CD14-positive monocyte (primary cell): ENCODE measurements at regions not wholly inside any gene's neighbourhood (a gene's known extent, or its start where the extent isn't known, plus 50 kb on each side); places are given as distances from the start of the nearest gene placed in this dataset.

Source experiments
- DNase-seq, 3 donors: peaks; one replicate each; pipeline ENCODE4 v3.0.0-alpha.2; 2011 to 2022
- H2AFZ ChIP-seq: 2 replicates; pipeline ENCODE4 v1.6.0; 2012; ENCODE audit warnings: mild to moderate bottlenecking, low read depth, low read length, inconsistent platforms; ENCODE audit not compliant: insufficient read depth, poor library complexity, severe bottlenecking
- H3K27ac ChIP-seq, 2 donors: 1 replicate in 1 of 2; 2 replicates in 1 of 2; pipeline ENCODE4 v1.5.1; 2012 to 2013; ENCODE audit warnings: low read length in 2 of 2, control low read depth in 1 of 2, inconsistent platforms in 1 of 2, low read depth in 1 of 2, mild to moderate bottlenecking in 1 of 2
- H3K27me3 ChIP-seq, 2 donors: one replicate each; pipeline versions ENCODE4 v1.6.0 to v1.6.1; 2011 to 2013; ENCODE audit warnings: low read length in 2 of 2; ENCODE audit not compliant: control insufficient read depth in 2 of 2, insufficient read depth in 2 of 2
- H3K36me3 ChIP-seq, 2 donors: replicated peaks in 1 of 2; 1 replicate in 1 of 2; 2 replicates in 1 of 2; pipeline versions ENCODE4 v1.5.1 to v1.6.1; 2012 to 2013; ENCODE audit warnings: low read length in 2 of 2, control low read depth in 1 of 2, inconsistent platforms in 1 of 2, mild to moderate bottlenecking in 1 of 2; ENCODE audit not compliant: insufficient read depth in 2 of 2, control insufficient read depth in 1 of 2
- H3K4me1 ChIP-seq, 2 donors: 1 replicate in 1 of 2; 2 replicates in 1 of 2; pipeline versions ENCODE4 v1.5.1 to v1.6.1; 2012 to 2013; ENCODE audit warnings: low read length in 2 of 2, control low read depth in 1 of 2, inconsistent platforms in 1 of 2, mild to moderate bottlenecking in 1 of 2, moderate library complexity in 1 of 2; ENCODE audit not compliant: insufficient read depth in 2 of 2, control insufficient read depth in 1 of 2
- H3K4me2 ChIP-seq: replicated peaks from 2 replicates; pipeline ENCODE3; 2012; ENCODE audit warnings: low read length, moderate library complexity, mild to moderate bottlenecking; ENCODE audit not compliant: poor library complexity, severe bottlenecking; ENCODE audit errors: extremely low read depth
- H3K4me3 ChIP-seq, 3 experiments: fragments of 200-600 bp in 1 of 3; sonication (generic) in 1 of 3; replicated peaks in 1 of 3; 1 replicate in 2 of 3; 2 replicates in 1 of 3; pipeline ENCODE4 v1.5.1; 2011 to 2013; ENCODE audit warnings: low read length in 3 of 3, mild to moderate bottlenecking in 3 of 3, control low read depth in 2 of 3, low read depth in 2 of 3, inconsistent platforms in 1 of 3, moderate library complexity in 1 of 3
- H3K79me2 ChIP-seq: 2 replicates; pipeline ENCODE4 v1.6.0; 2012; ENCODE audit warnings: mild to moderate bottlenecking, control low read depth, inconsistent platforms, low read length, moderate library complexity; ENCODE audit not compliant: insufficient read depth
- H3K9ac ChIP-seq: 2 replicates; pipeline ENCODE4 v1.6.0; 2017; ENCODE audit warnings: low read length, mild to moderate bottlenecking; ENCODE audit not compliant: insufficient read depth, poor library complexity, severe bottlenecking
- H3K9me3 ChIP-seq, 2 donors: replicated peaks in 1 of 2; 1 replicate in 1 of 2; 2 replicates in 1 of 2; pipeline versions ENCODE4 v1.5.1 to v1.6.1; 2012 to 2013; ENCODE audit warnings: low read length in 2 of 2, control low read depth in 1 of 2; ENCODE audit not compliant: control insufficient read depth in 1 of 2, insufficient read depth in 1 of 2
- H4K20me1 ChIP-seq: 2 replicates; pipeline ENCODE4 v1.6.0; 2012; ENCODE audit warnings: mild to moderate bottlenecking, low read length, control low read depth, moderate library complexity; ENCODE audit not compliant: insufficient read depth
- H3K27ac Mint-ChIP-seq, 7 donors: one replicate each; pipeline ENCODE4 v1.8.0; 2020; ENCODE audit warnings: mild to moderate bottlenecking in 7 of 7, mixed read lengths in 7 of 7, moderate library complexity in 6 of 7, inconsistent platforms in 2 of 7
- H3K27me3 Mint-ChIP-seq, 3 donors: one replicate each; pipeline ENCODE4 v1.8.0; 2021 to 2022; ENCODE audit warnings: low read depth in 3 of 3, mild to moderate bottlenecking in 3 of 3, mixed read lengths in 3 of 3, moderate library complexity in 3 of 3, inconsistent platforms in 1 of 3
- H3K36me3 Mint-ChIP-seq, 2 donors: one replicate each; pipeline ENCODE4 v1.8.0; 2020; ENCODE audit warnings: mixed read lengths in 2 of 2, inconsistent platforms in 1 of 2, mild to moderate bottlenecking in 1 of 2
- H3K4me1 Mint-ChIP-seq: one replicate; pipeline ENCODE4 v1.8.0; 2020; ENCODE audit warnings: mild to moderate bottlenecking, mixed read lengths
- H3K4me3 Mint-ChIP-seq, 2 donors: one replicate each; pipeline ENCODE4 v1.8.0; 2020; ENCODE audit warnings: mild to moderate bottlenecking in 2 of 2, mixed read lengths in 2 of 2, moderate library complexity in 1 of 2
- H3K9me3 Mint-ChIP-seq, 7 donors: one replicate each; pipeline ENCODE4 v1.8.0; 2020 to 2022; ENCODE audit warnings: mixed read lengths in 7 of 7, mild to moderate bottlenecking in 6 of 7, moderate library complexity in 6 of 7, inconsistent platforms in 2 of 7
- CTCF ChIP-seq: fragments of 200-600 bp; IDR thresholded peaks from one replicate; pipeline ENCODE4 v1.8.0; 2022; ENCODE audit warnings: antibody characterized with exemption, mild to moderate bottlenecking
- WGBS: methylation state at CpG from one replicate; pipeline ENCODE4 v1.1.5; 2013; ENCODE audit warnings: missing lambda C conversion rate; ENCODE audit not compliant: insufficient coverage; 5-methylcytosine and 5-hydroxymethylcytosine counted together
- intact Hi-C, 2 donors: fragments of 100-400 bp; cut with micrococcal nuclease; formaldehyde crosslinking; loops; one replicate each; pipeline versions ENCODE4 v1.15.0 to v1.15.1; 2023

GRCh38 chr18:41732356-41732755, 222.7 kb upstream of the PIK3C3 start:
- WGBS: 100% methylated on average over 1 of the region's 2 CpGs
- Mint-ChIP-seq H3K4me3 (no peak overlapping the region), H3K9me3 (no peaks in the 10 kb centered on the region), H3K4me1 (no peaks in the 10 kb centered on the region), H3K36me3 (no peaks in the 10 kb centered on the region), H3K27ac (no peak overlapping the region), H3K27me3 (peaks cover under 1 to 2% (median 1%) of the 10 kb centered on the region in 3 donors)
- no peak for TF ChIP-seq CTCF
- H4K20me1 ChIP-seq: no peaks in the 10 kb centered on the region
- no peak overlapping the region for H3K9ac ChIP-seq
- no peak overlapping the region for H3K4me2 ChIP-seq
- intact Hi-C loops: no loop called here
- no peak for DNase-seq
- no peaks in the 10 kb centered on the region for H3K4me1 ChIP-seq
- no peaks in the 10 kb centered on the region for H3K9me3 ChIP-seq
- no peaks in the 10 kb centered on the region for H3K36me3 ChIP-seq
- H3K4me3 ChIP-seq: no peak overlapping the region
- no peak overlapping the region for H2AFZ ChIP-seq
- no peak overlapping the region for H3K27ac ChIP-seq
- no peaks in the 10 kb centered on the region for H3K79me2 ChIP-seq
- H3K27me3 ChIP-seq: no peaks in the 10 kb centered on the region

DNA sequence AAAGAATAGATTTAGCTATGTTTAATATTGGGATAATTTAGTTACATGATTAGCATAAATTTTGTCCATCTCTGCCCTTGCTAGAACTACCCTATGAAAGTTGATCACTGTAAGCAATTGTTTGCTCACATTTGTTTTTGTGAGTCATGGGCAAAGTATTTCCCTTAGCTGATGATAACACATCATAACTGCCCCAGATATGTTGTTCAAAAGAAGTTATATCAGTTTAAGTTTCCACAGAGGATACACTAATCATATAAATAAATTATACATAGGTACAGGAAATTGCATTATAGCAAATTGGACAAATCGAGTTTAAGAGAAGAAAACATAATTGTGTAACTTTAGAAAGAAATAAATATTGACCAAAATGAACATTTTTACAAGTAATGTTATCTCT, 223.2 kb upstream of the PIK3C3 start:
- Histone ChIP-seq H3K27ac (no peak overlapping the region), H2AFZ (no peak overlapping the region), H3K9ac (no peak overlapping the region), H3K36me3 (no peaks in the 10 kb centered on the region), H3K27me3 (no peaks in the 10 kb centered on the region), H3K9me3 (no peaks in the 10 kb centered on the region), H3K4me2 (no peak overlapping the region), H4K20me1 (no peaks in the 10 kb centered on the region), H3K79me2 (no peaks in the 10 kb centered on the region), H3K4me1 (no peaks in the 10 kb centered on the region), H3K4me3 (no peak overlapping the region)
- no peak overlapping the region for H3K27ac Mint-ChIP-seq
- no peaks in the 10 kb centered on the region for H3K36me3 Mint-ChIP-seq
- H3K9me3 Mint-ChIP-seq: no peaks in the 10 kb centered on the region
- no CpG with 5 or more reads among the region's 1 CpG for WGBS
- H3K4me3 Mint-ChIP-seq: no peak overlapping the region
- H3K27me3 Mint-ChIP-seq: peaks cover 0 to 2% (median 1%) of the 10 kb centered on the region in 3 donors
- TF ChIP-seq CTCF: no peak
- no peak for DNase-seq
- H3K4me1 Mint-ChIP-seq: no peaks in the 10 kb centered on the region
- intact Hi-C loops: no loop called here
